MM.1S (cell line): ENCODE measurements at regions not wholly inside any gene's neighbourhood (a gene's known extent, or its start where the extent isn't known, plus 50 kb on each side); places are given as distances from the start of the nearest gene placed in this dataset.
A peak's percentile ranks its signal among the peaks of the same experiment; 100 is the strongest.

Experiments used
- DNase-seq: peaks from one replicate; pipeline ENCODE4 v3.0.0-alpha.2; 2015
- H2AFZ ChIP-seq: fragments of 300-600 bp; sonication (generic); 2 replicates; pipeline ENCODE4 v1.6.0; 2016; ENCODE audit warnings: antibody characterized with exemption, low read length
- H3F3A ChIP-seq: fragments of 300-600 bp; sonication (generic); 2 replicates; pipeline ENCODE4 v1.6.1; 2016; ENCODE audit warnings: mild to moderate bottlenecking, antibody characterized with exemption, low read length, moderate library complexity, mixed read lengths; ENCODE audit not compliant: insufficient read depth
- H3K27ac ChIP-seq: fragments of 300-600 bp; sonication (generic); 2 replicates; pipeline ENCODE4 v1.5.1; 2016; ENCODE audit warnings: mild to moderate bottlenecking, low read length
- H3K27me3 ChIP-seq: fragments of 300-600 bp; sonication (generic); replicated peaks from 2 replicates; pipeline ENCODE4 v1.6.0; 2016; ENCODE audit warnings: low read length; ENCODE audit not compliant: insufficient read depth
- H3K36me3 ChIP-seq: fragments of 300-600 bp; sonication (generic); replicated peaks from 2 replicates; pipeline ENCODE4 v1.6.1; 2016; ENCODE audit warnings: mild to moderate bottlenecking, low read length, mixed read lengths; ENCODE audit not compliant: insufficient read depth
- H3K4me1 ChIP-seq: fragments of 300-600 bp; sonication (generic); 2 replicates; pipeline ENCODE4 v1.6.1; 2016; ENCODE audit warnings: low read length, mixed read lengths
- H3K4me2 ChIP-seq: fragments of 300-600 bp; sonication (generic); 2 replicates; pipeline ENCODE4 v1.6.0; 2016; ENCODE audit warnings: low read depth, low read length
- H3K4me3 ChIP-seq: fragments of 300-600 bp; sonication (generic); 2 replicates; pipeline ENCODE4 v1.5.1; 2016; ENCODE audit warnings: low read length, mixed read lengths
- H3K79me2 ChIP-seq: fragments of 300-600 bp; sonication (generic); 2 replicates; pipeline ENCODE4 v1.6.1; 2016; ENCODE audit warnings: mixed run types, low read length, mixed read lengths
- H3K9ac ChIP-seq: fragments of 300-600 bp; sonication (generic); 2 replicates; pipeline ENCODE4 v1.6.1; 2016; ENCODE audit warnings: low read length, mixed read lengths
- H3K9me2 ChIP-seq: fragments of 300-600 bp; sonication (generic); replicated peaks from 2 replicates; pipeline ENCODE4 v1.6.1; 2016; ENCODE audit warnings: mild to moderate bottlenecking, low read length, mixed read lengths; ENCODE audit not compliant: insufficient read depth
- H3K9me3 ChIP-seq: fragments of 300-600 bp; sonication (generic); replicated peaks from 2 replicates; pipeline ENCODE4 v1.6.1; 2016; ENCODE audit warnings: mild to moderate bottlenecking, low read length, mixed read lengths; ENCODE audit not compliant: insufficient read depth
- H4K20me1 ChIP-seq: fragments of 300-600 bp; sonication (generic); 2 replicates; pipeline ENCODE4 v1.6.1; 2016; ENCODE audit warnings: mild to moderate bottlenecking, low read length, moderate library complexity, mixed read lengths; ENCODE audit not compliant: insufficient read depth
- EZH2 ChIP-seq: fragments of 300-600 bp; sonication (generic); optimal IDR thresholded peaks from 2 replicates; pipeline ENCODE3; 2017; ENCODE audit warnings: low read depth, mild to moderate bottlenecking, antibody characterized with exemption, low read length, mixed read lengths
- EZH2phosphoT487 ChIP-seq: fragments of 300-600 bp; sonication (generic); IDR thresholded peaks from 2 replicates; pipeline ENCODE4 v1.6.1; 2018; ENCODE audit warnings: antibody characterized with exemption, low read length
- TF ChIP-seq, protein P1 (sequence below): fragments of 300-600 bp; sonication (generic); IDR thresholded peaks from 2 replicates; pipeline ENCODE4 v1.5.1; 2016; ENCODE audit warnings: antibody characterized with exemption, low read length, mixed read lengths

DNA sequence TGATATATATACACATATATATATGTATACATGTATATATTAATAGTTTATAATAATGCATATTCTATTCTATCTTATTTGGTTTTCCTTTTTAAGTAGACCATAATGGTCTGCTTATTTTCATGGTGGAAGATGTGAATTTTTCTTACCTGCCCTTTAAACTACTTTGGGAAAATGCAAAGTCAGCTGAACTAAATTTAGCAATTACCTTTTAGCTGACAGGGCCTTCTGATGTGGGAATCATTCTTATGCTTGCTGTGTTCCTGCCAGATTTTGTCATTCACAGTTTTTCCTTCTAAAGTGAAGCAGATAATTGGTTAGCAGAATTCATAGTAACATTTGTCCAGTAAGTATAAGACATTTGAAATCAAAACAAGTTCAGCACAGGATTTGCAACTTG, 63.2 kb upstream of the SAMSN1 start:
- Histone ChIP-seq H3K4me2 (peak overlapping the region; percentile 57; the same call in 1 of the 2 replicates), H3K79me2 (no peaks in the 10 kb centered on the region), H3K4me3 (no peak overlapping the region), H3K36me3 (no peaks in the 10 kb centered on the region), H3K27me3 (no peaks in the 10 kb centered on the region), H3K9me2 (no peaks in the 10 kb centered on the region), H3K9me3 (no peaks in the 10 kb centered on the region), H3F3A (peaks cover 5% of the 10 kb centered on the region; the same call in 1 of the 2 replicates), H4K20me1 (no peaks in the 10 kb centered on the region), H3K9ac (no peak overlapping the region), H3K27ac (no peak overlapping the region), H3K4me1 (peaks cover 5% of the 10 kb centered on the region), H2AFZ (0 out of 2 replicates have a peak overlapping the region, but pooled peaks have one; percentile 40)
- TF ChIP-seq EZH2phosphoT487 = no peak
- TF ChIP-seq, protein P1, sequence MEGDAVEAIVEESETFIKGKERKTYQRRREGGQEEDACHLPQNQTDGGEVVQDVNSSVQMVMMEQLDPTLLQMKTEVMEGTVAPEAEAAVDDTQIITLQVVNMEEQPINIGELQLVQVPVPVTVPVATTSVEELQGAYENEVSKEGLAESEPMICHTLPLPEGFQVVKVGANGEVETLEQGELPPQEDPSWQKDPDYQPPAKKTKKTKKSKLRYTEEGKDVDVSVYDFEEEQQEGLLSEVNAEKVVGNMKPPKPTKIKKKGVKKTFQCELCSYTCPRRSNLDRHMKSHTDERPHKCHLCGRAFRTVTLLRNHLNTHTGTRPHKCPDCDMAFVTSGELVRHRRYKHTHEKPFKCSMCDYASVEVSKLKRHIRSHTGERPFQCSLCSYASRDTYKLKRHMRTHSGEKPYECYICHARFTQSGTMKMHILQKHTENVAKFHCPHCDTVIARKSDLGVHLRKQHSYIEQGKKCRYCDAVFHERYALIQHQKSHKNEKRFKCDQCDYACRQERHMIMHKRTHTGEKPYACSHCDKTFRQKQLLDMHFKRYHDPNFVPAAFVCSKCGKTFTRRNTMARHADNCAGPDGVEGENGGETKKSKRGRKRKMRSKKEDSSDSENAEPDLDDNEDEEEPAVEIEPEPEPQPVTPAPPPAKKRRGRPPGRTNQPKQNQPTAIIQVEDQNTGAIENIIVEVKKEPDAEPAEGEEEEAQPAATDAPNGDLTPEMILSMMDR = no peak
- no peak for TF ChIP-seq EZH2
- peak; percentile 48 for DNase-seq

DNA sequence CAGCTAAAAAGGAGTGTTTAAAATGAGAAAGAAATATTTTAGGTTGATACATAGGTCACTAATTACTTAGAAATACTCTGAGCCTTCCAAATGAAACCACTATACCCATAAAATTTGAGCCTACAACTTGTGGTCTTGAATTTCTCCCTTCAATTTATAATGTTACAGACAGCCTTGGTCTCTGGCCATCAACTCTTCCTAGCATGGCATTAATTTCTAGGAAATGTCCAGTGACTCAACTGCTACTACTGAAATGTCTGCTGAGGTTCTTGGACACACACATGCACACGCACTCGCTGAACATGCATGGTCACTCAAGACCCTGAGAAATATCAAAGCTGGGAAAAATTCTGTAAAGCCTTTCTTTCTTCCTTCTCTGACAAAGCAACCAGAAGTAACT, 61.1 kb upstream of the SAMSN1 start:
- peaks cover 15% of the 10 kb centered on the region for H3K4me1 ChIP-seq
- no peak overlapping the region for H3K4me2 ChIP-seq
- H3K9me3 ChIP-seq = no peaks in the 10 kb centered on the region
- H4K20me1 ChIP-seq = no peaks in the 10 kb centered on the region
- H3K9ac ChIP-seq = no peak overlapping the region
- no peaks in the 10 kb centered on the region for H3K9me2 ChIP-seq
- no peak overlapping the region for H3K27ac ChIP-seq
- no peak overlapping the region for H3K4me3 ChIP-seq
- no peak overlapping the region for H2AFZ ChIP-seq
- DNase-seq = no peak
- TF ChIP-seq EZH2phosphoT487 (no peak), EZH2 (no peak)
- TF ChIP-seq, protein P1 = no peak
- no peaks in the 10 kb centered on the region for H3K79me2 ChIP-seq
- H3K36me3 ChIP-seq = no peaks in the 10 kb centered on the region
- H3K27me3 ChIP-seq = no peaks in the 10 kb centered on the region
- H3F3A ChIP-seq = peaks cover 9% of the 10 kb centered on the region

DNA sequence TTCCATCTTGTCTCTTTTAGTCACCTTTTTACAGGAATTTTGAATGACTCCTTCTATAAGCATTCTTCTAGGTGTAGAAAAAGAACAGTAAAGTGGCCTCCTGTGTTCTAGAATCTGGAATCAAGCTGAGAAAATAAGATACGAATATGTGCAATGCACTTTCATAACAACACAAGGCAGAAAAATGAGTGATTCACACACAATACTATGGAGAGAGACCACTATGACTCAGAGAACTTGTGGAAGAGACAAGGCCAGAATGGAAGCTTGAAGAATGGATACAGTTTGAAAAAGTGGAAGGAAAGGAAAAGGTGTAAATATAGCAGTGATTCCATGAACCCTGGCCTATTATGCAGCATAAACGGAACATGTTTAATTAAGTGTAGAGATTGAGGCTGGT, 57.1 kb upstream of the SAMSN1 start:
- H3K4me3 ChIP-seq = no peak overlapping the region
- no peaks in the 10 kb centered on the region for H3K79me2 ChIP-seq
- no peak overlapping the region for H3K9ac ChIP-seq
- DNase-seq = no peak
- no peaks in the 10 kb centered on the region for H3K36me3 ChIP-seq
- no peaks in the 10 kb centered on the region for H3K9me2 ChIP-seq
- no peaks in the 10 kb centered on the region for H4K20me1 ChIP-seq
- H2AFZ ChIP-seq = no peak overlapping the region
- H3K4me1 ChIP-seq = peaks cover 14% of the 10 kb centered on the region
- no peaks in the 10 kb centered on the region for H3K27me3 ChIP-seq
- peaks cover 5% of the 10 kb centered on the region; the same call in 1 of the 2 replicates for H3F3A ChIP-seq
- H3K4me2 ChIP-seq = peak overlapping the region; percentile 66; the same call in 1 of the 2 replicates
- no peaks in the 10 kb centered on the region for H3K9me3 ChIP-seq
- no peak overlapping the region for H3K27ac ChIP-seq
- TF ChIP-seq, protein P1 = no peak
- TF ChIP-seq EZH2 (no peak), EZH2phosphoT487 (no peak)
